ENCODE measurements at regions not wholly inside any gene's neighbourhood (a gene's known extent, or its start where the extent isn't known, plus 50 kb on each side); places are given as distances from the start of the nearest gene placed in this dataset.

GRCh38 chr3:194738254-194739093 is 52.8 kb downstream of the FAM43A start:
- H3K27me3 Mint-ChIP-seq (ENCODE audit: low read depth) = peaks cover 13% of the 10 kb centered on the region
- DNase-seq = no peak
- no peak overlapping the region for H3K27ac Mint-ChIP-seq
- H3K4me3 Mint-ChIP-seq = no peak overlapping the region
- ATAC-seq (replicated peaks in 1 of 2) = no peak
- H3K9me3 Mint-ChIP-seq = peaks cover 2% of the 10 kb centered on the region in 2 donors
- H3K36me3 Mint-ChIP-seq (ENCODE audit: insufficient read depth in 2 of 2) = peaks cover 1 to 2% of the 10 kb centered on the region in 2 donors
- H3K4me1 Mint-ChIP-seq (ENCODE audit: low read depth) = peaks cover 9% of the 10 kb centered on the region

- peaks cover 2% of the 10 kb centered on the region in 2 donors for H3K9me3 Mint-ChIP-seq
- no peak overlapping the region for H3K4me3 Mint-ChIP-seq
- H3K27me3 Mint-ChIP-seq (ENCODE audit: low read depth) = peaks cover 20% of the 10 kb centered on the region
- no peak overlapping the region for H3K27ac Mint-ChIP-seq
- no peak for DNase-seq
- peaks cover 1 to 2% of the 10 kb centered on the region in 2 donors for H3K36me3 Mint-ChIP-seq (ENCODE audit: insufficient read depth in 2 of 2)
- no peak for ATAC-seq (replicated peaks in 1 of 2)
- H3K4me1 Mint-ChIP-seq (ENCODE audit: low read depth) = peaks cover 9% of the 10 kb centered on the region
Measured at GRCh38 chr3:194739498-194740284, 54.0 kb downstream of the FAM43A start.

GRCh38 chr3:194740859-194741491 is 55.3 kb downstream of the FAM43A start:
- no peaks in the 10 kb centered on the region for H3K9me3 Mint-ChIP-seq
- peak; percentile 62 to 90 for ATAC-seq (replicated peaks in 1 of 2)

GRCh38 chr3:194741916-194742315 is 56.2 kb downstream of the FAM43A start:
- Mint-ChIP-seq H3K36me3 (ENCODE audit: insufficient read depth in 2 of 2) (no peaks in the 10 kb centered on the region), H3K9me3 (no peaks in the 10 kb centered on the region), H3K27ac (no peak overlapping the region), H3K4me3 (no peak overlapping the region), H3K4me1 (ENCODE audit: low read depth) (peaks cover 9% of the 10 kb centered on the region), H3K27me3 (ENCODE audit: low read depth) (peaks cover 20% of the 10 kb centered on the region)
- no peak for ATAC-seq (replicated peaks in 1 of 2)
- DNase-seq = no peak

More at GRCh38 chr3:194740859-194741491, 55.3 kb downstream of the FAM43A start:
- H3K4me3 Mint-ChIP-seq = no peak overlapping the region
- H3K36me3 Mint-ChIP-seq (ENCODE audit: insufficient read depth in 2 of 2) = no peaks in the 10 kb centered on the region
- H3K27me3 Mint-ChIP-seq (ENCODE audit: low read depth) = peaks cover 20% of the 10 kb centered on the region
- H3K27ac Mint-ChIP-seq = no peak overlapping the region
- peak in 1 of 2 donors; percentile 6 for DNase-seq
- H3K4me1 Mint-ChIP-seq (ENCODE audit: low read depth) = peaks cover 9% of the 10 kb centered on the region

- no peak for ATAC-seq (replicated peaks in 1 of 2)
- H3K4me3 Mint-ChIP-seq = no peak overlapping the region
- DNase-seq = no peak
- no peaks in the 10 kb centered on the region for H3K36me3 Mint-ChIP-seq (ENCODE audit: insufficient read depth in 2 of 2)
- peaks cover 9% of the 10 kb centered on the region for H3K4me1 Mint-ChIP-seq (ENCODE audit: low read depth)
- no peaks in the 10 kb centered on the region for H3K9me3 Mint-ChIP-seq
- no peak overlapping the region for H3K27ac Mint-ChIP-seq
- peaks cover 15% of the 10 kb centered on the region for H3K27me3 Mint-ChIP-seq (ENCODE audit: low read depth)
Measured at GRCh38 chr3:194744826-194745225, 59.1 kb downstream of the FAM43A start.

GRCh38 chr3:194745422-194746184 is 59.9 kb downstream of the FAM43A start:
- H3K27me3 Mint-ChIP-seq (ENCODE audit: low read depth) = peaks cover 14% of the 10 kb centered on the region
- H3K4me1 Mint-ChIP-seq (ENCODE audit: low read depth) = peaks cover 9% of the 10 kb centered on the region
- DNase-seq (no peak), ATAC-seq (replicated peaks in 1 of 2) (no peak)
- H3K27ac Mint-ChIP-seq = no peak overlapping the region
- H3K36me3 Mint-ChIP-seq (ENCODE audit: insufficient read depth in 2 of 2) = no peaks in the 10 kb centered on the region
- no peak overlapping the region for H3K4me3 Mint-ChIP-seq
- no peaks in the 10 kb centered on the region for H3K9me3 Mint-ChIP-seq

GRCh38 chr3:194748225-194748624 is 62.5 kb downstream of the FAM43A start:
- H3K36me3 Mint-ChIP-seq (ENCODE audit: insufficient read depth in 2 of 2) = no peaks in the 10 kb centered on the region
- DNase-seq (no peak), ATAC-seq (replicated peaks in 1 of 2) (no peak)
- no peaks in the 10 kb centered on the region for H3K4me1 Mint-ChIP-seq (ENCODE audit: low read depth)
- H3K27me3 Mint-ChIP-seq (ENCODE audit: low read depth) = peaks cover 7% of the 10 kb centered on the region
- H3K9me3 Mint-ChIP-seq = no peaks in the 10 kb centered on the region
- no peak overlapping the region for H3K27ac Mint-ChIP-seq
- H3K4me3 Mint-ChIP-seq = no peak overlapping the region

GRCh38 chr3:194749631-194750490 is 64.2 kb downstream of the FAM43A start:
- no peaks in the 10 kb centered on the region for H3K27me3 Mint-ChIP-seq (ENCODE audit: low read depth)
- H3K9me3 Mint-ChIP-seq = no peaks in the 10 kb centered on the region
- DNase-seq = no peak
- no peaks in the 10 kb centered on the region for H3K4me1 Mint-ChIP-seq (ENCODE audit: low read depth)
- no peak overlapping the region for H3K27ac Mint-ChIP-seq
- no peaks in the 10 kb centered on the region for H3K36me3 Mint-ChIP-seq (ENCODE audit: insufficient read depth in 2 of 2)
- no peak overlapping the region for H3K4me3 Mint-ChIP-seq
- no peak for ATAC-seq (replicated peaks in 1 of 2)

- Mint-ChIP-seq H3K9me3 (no peaks in the 10 kb centered on the region), H3K4me3 (no peak overlapping the region), H3K4me1 (ENCODE audit: low read depth) (no peaks in the 10 kb centered on the region), H3K27me3 (ENCODE audit: low read depth) (no peaks in the 10 kb centered on the region), H3K36me3 (ENCODE audit: insufficient read depth in 2 of 2) (no peaks in the 10 kb centered on the region), H3K27ac (no peak overlapping the region)
- ATAC-seq (replicated peaks in 1 of 2) (no peak), DNase-seq (no peak)
Measured at GRCh38 chr3:194750491-194750828, 64.8 kb downstream of the FAM43A start.

GRCh38 chr3:194755671-194756459 is 70.2 kb downstream of the FAM43A start:
- DNase-seq (no peak), ATAC-seq (replicated peaks in 1 of 2) (no peak)
- Mint-ChIP-seq H3K27me3 (ENCODE audit: low read depth) (peaks cover 10% of the 10 kb centered on the region), H3K36me3 (ENCODE audit: insufficient read depth in 2 of 2) (no peaks in the 10 kb centered on the region), H3K27ac (no peak overlapping the region), H3K9me3 (no peaks in the 10 kb centered on the region), H3K4me3 (no peak overlapping the region), H3K4me1 (ENCODE audit: low read depth) (no peaks in the 10 kb centered on the region)

- H3K4me3 Mint-ChIP-seq = no peak overlapping the region
- no peak for ATAC-seq (replicated peaks in 1 of 2)
- peaks cover 16% of the 10 kb centered on the region for H3K27me3 Mint-ChIP-seq (ENCODE audit: low read depth)
- H3K27ac Mint-ChIP-seq = no peak overlapping the region
- no peaks in the 10 kb centered on the region for H3K4me1 Mint-ChIP-seq (ENCODE audit: low read depth)
- H3K9me3 Mint-ChIP-seq = no peaks in the 10 kb centered on the region
- H3K36me3 Mint-ChIP-seq (ENCODE audit: insufficient read depth in 2 of 2) = no peaks in the 10 kb centered on the region
- DNase-seq = no peak
Measured at GRCh38 chr3:194756460-194756779, 70.7 kb downstream of the FAM43A start.

All from activated T-cell treated with anti-CD3 and anti-CD28 coated beads, Interleukin-2, amount 50 U/mL, for 72 hours (primary cell).